ENCODE measurements at regions not wholly inside any gene's neighbourhood (a gene's known extent, or its start where the extent isn't known, plus 50 kb on each side); places are given as distances from the start of the nearest gene placed in this dataset.
"Not testable (repeated sequence)": the region's sequence is repeated elsewhere in the genome, so short reads cannot be mapped to it uniquely, and the experiment has no call there.

GRCh38 chr2:65605058-65605742, 172.8 kb upstream of the SPRED2 start:
- TF ChIP-seq ZFX (IDR thresholded peaks at IDR 0.05) (no peak), CTCF (conservative IDR thresholded peaks at IDR 0.05) (no peak)
- H3K27ac ChIP-seq = no peak overlapping the region

GRCh38 chr2:65604246-65604645, 171.8 kb upstream of the SPRED2 start:
- no peak overlapping the region for H3K27ac ChIP-seq
- no peak for TF ChIP-seq ZFX (IDR thresholded peaks at IDR 0.05)
- TF ChIP-seq CTCF (conservative IDR thresholded peaks at IDR 0.05) = no peak

GRCh38 chr2:65602603-65603235, 170.3 kb upstream of the SPRED2 start:
- H3K27ac ChIP-seq = no peak overlapping the region
- no peak for TF ChIP-seq CTCF (conservative IDR thresholded peaks at IDR 0.05)
- no peak for TF ChIP-seq ZFX (IDR thresholded peaks at IDR 0.05)

- not testable (repeated sequence) for H3K27ac ChIP-seq
Measured at GRCh38 chr2:65600871-65601270, 168.5 kb upstream of the SPRED2 start.

GRCh38 chr2:65600351-65600750, 168.0 kb upstream of the SPRED2 start:
- not testable (repeated sequence) for H3K27ac ChIP-seq

- TF ChIP-seq ZFX (IDR thresholded peaks at IDR 0.05) (no peak), CTCF (conservative IDR thresholded peaks at IDR 0.05) (no peak)
- no peak overlapping the region for H3K27ac ChIP-seq
Measured at GRCh38 chr2:65599693-65600092, 167.3 kb upstream of the SPRED2 start.

- TF ChIP-seq CTCF (conservative IDR thresholded peaks at IDR 0.05) (no peak), ZFX (IDR thresholded peaks at IDR 0.05) (no peak)
- no peak overlapping the region for H3K27ac ChIP-seq
Measured at GRCh38 chr2:65598996-65599395, 166.6 kb upstream of the SPRED2 start.

GRCh38 chr2:65598264-65598663, 165.9 kb upstream of the SPRED2 start:
- H3K27ac ChIP-seq = no peak overlapping the region
- TF ChIP-seq ZFX (IDR thresholded peaks at IDR 0.05) (no peak), CTCF (conservative IDR thresholded peaks at IDR 0.05) (no peak)

All from C4-2B (cell line).